HUES6 (cell line): ENCODE measurements at regions not wholly inside any gene's neighbourhood (a gene's known extent, or its start where the extent isn't known, plus 50 kb on each side); places are given as distances from the start of the nearest gene placed in this dataset.

Experiments
- H3K27ac ChIP-seq: 2 replicates; pipeline ENCODE4 v1.7.0; 2013; ENCODE audit warnings: low read depth, mild to moderate bottlenecking, low read length, inconsistent platforms
- H3K27me3 ChIP-seq: 2 replicates; pipeline ENCODE4 v1.6.1; 2013; ENCODE audit warnings: low read length; ENCODE audit not compliant: control insufficient read depth, insufficient read depth
- H3K36me3 ChIP-seq: 2 replicates; pipeline ENCODE4 v1.6.1; 2013; ENCODE audit warnings: low read length; ENCODE audit not compliant: control insufficient read depth, insufficient read depth
- H3K4me1 ChIP-seq: 2 replicates; pipeline ENCODE4 v1.6.1; 2013; ENCODE audit warnings: low read length; ENCODE audit not compliant: control insufficient read depth, insufficient read depth
- H3K4me3 ChIP-seq: 2 replicates; pipeline ENCODE4 v1.5.1; 2013; ENCODE audit warnings: low read depth, low read length
- H3K9ac ChIP-seq: one replicate; pipeline ENCODE4 v1.6.1; 2013; ENCODE audit warnings: mild to moderate bottlenecking, low read length
- H3K9me3 ChIP-seq: 2 replicates; pipeline ENCODE4 v1.6.1; 2013; ENCODE audit warnings: low read depth, low read length; ENCODE audit not compliant: control insufficient read depth, insufficient read depth

- H3K9me3 ChIP-seq = no peaks in the 10 kb centered on the region
- H3K27me3 ChIP-seq = no peaks in the 10 kb centered on the region
- H3K9ac ChIP-seq = no peak overlapping the region
- H3K36me3 ChIP-seq = no peaks in the 10 kb centered on the region
- H3K4me3 ChIP-seq = no peak overlapping the region
- H3K27ac ChIP-seq = no peak overlapping the region
- H3K4me1 ChIP-seq = no peaks in the 10 kb centered on the region
Observed at GRCh38 chr2:121960251-121960650, 204.8 kb downstream of the TSN start.

- Histone ChIP-seq H3K36me3 (no peaks in the 10 kb centered on the region), H3K27me3 (no peaks in the 10 kb centered on the region), H3K4me1 (no peaks in the 10 kb centered on the region), H3K9me3 (no peaks in the 10 kb centered on the region), H3K4me3 (no peak overlapping the region), H3K27ac (no peak overlapping the region), H3K9ac (no peak overlapping the region)
Observed at GRCh38 chr2:121961761-121962160, 206.3 kb downstream of the TSN start.

GRCh38 chr2:121965661-121966060 lies 210.2 kb downstream of the TSN start:
- Histone ChIP-seq H3K27me3 (no peaks in the 10 kb centered on the region), H3K4me3 (no peak overlapping the region), H3K9ac (no peak overlapping the region), H3K4me1 (no peaks in the 10 kb centered on the region), H3K27ac (no peak overlapping the region), H3K36me3 (no peaks in the 10 kb centered on the region), H3K9me3 (no peaks in the 10 kb centered on the region)

- Histone ChIP-seq H3K9me3 (no peaks in the 10 kb centered on the region), H3K4me1 (no peaks in the 10 kb centered on the region), H3K4me3 (no peak overlapping the region), H3K27ac (no peak overlapping the region), H3K9ac (no peak overlapping the region), H3K36me3 (no peaks in the 10 kb centered on the region), H3K27me3 (no peaks in the 10 kb centered on the region)
Observed at GRCh38 chr2:121966663-121967062, 211.2 kb downstream of the TSN start.

GRCh38 chr2:121969166-121969565 lies 213.7 kb downstream of the TSN start:
- Histone ChIP-seq H3K27ac (no peak overlapping the region), H3K27me3 (no peaks in the 10 kb centered on the region), H3K9ac (no peak overlapping the region), H3K4me3 (no peak overlapping the region), H3K4me1 (no peaks in the 10 kb centered on the region; the same call in 1 of the 2 replicates), H3K9me3 (no peaks in the 10 kb centered on the region), H3K36me3 (no peaks in the 10 kb centered on the region)

- no peaks in the 10 kb centered on the region for H3K36me3 ChIP-seq
- no peak overlapping the region for H3K4me3 ChIP-seq
- no peaks in the 10 kb centered on the region for H3K27me3 ChIP-seq
- H3K27ac ChIP-seq = no peak overlapping the region
- no peak overlapping the region for H3K9ac ChIP-seq
- H3K9me3 ChIP-seq = no peaks in the 10 kb centered on the region
- H3K4me1 ChIP-seq = peaks cover 7% of the 10 kb centered on the region
Observed at GRCh38 chr2:121969766-121970639, 214.6 kb downstream of the TSN start.

- Histone ChIP-seq H3K36me3 (no peaks in the 10 kb centered on the region), H3K27me3 (no peaks in the 10 kb centered on the region), H3K9ac (no peak overlapping the region), H3K9me3 (no peaks in the 10 kb centered on the region), H3K4me1 (peaks cover 17% of the 10 kb centered on the region), H3K4me3 (no peak overlapping the region), H3K27ac (no peak overlapping the region)
Observed at GRCh38 chr2:121972203-121972602, 216.8 kb downstream of the TSN start.

- Histone ChIP-seq H3K9ac (no peak overlapping the region), H3K9me3 (no peaks in the 10 kb centered on the region; the same call in 1 of the 2 replicates), H3K4me3 (no peak overlapping the region), H3K36me3 (no peaks in the 10 kb centered on the region), H3K4me1 (peaks cover 17% of the 10 kb centered on the region), H3K27ac (no peak overlapping the region), H3K27me3 (no peaks in the 10 kb centered on the region)
Observed at GRCh38 chr2:121974897-121975661, 219.6 kb downstream of the TSN start.

- Histone ChIP-seq H3K36me3 (no peaks in the 10 kb centered on the region), H3K27ac (no peak overlapping the region), H3K9me3 (no peaks in the 10 kb centered on the region; the same call in 1 of the 2 replicates), H3K4me3 (no peak overlapping the region), H3K4me1 (peaks cover 17% of the 10 kb centered on the region), H3K9ac (no peak overlapping the region), H3K27me3 (no peaks in the 10 kb centered on the region)
Observed at GRCh38 chr2:121976926-121977325, 221.5 kb downstream of the TSN start.

GRCh38 chr2:121977326-121977725 lies 221.9 kb downstream of the TSN start:
- H3K27ac ChIP-seq = no peak overlapping the region
- H3K4me1 ChIP-seq = peaks cover 17% of the 10 kb centered on the region
- H3K9ac ChIP-seq = no peak overlapping the region
- H3K36me3 ChIP-seq = no peaks in the 10 kb centered on the region
- no peaks in the 10 kb centered on the region for H3K27me3 ChIP-seq
- H3K9me3 ChIP-seq = no peaks in the 10 kb centered on the region; the same call in 1 of the 2 replicates
- no peak overlapping the region for H3K4me3 ChIP-seq

- Histone ChIP-seq H3K27ac (no peak overlapping the region), H3K4me3 (no peak overlapping the region)
Observed at GRCh38 chr2:121992700-121993099, 237.2 kb downstream of the TSN start.

More at GRCh38 chr2:121992700-121993099, 237.2 kb downstream of the TSN start:
- Histone ChIP-seq H3K9ac (no peak overlapping the region), H3K9me3 (peaks cover 4% of the 10 kb centered on the region; the same call in 1 of the 2 replicates), H3K36me3 (no peaks in the 10 kb centered on the region), H3K4me1 (no peaks in the 10 kb centered on the region), H3K27me3 (no peaks in the 10 kb centered on the region)
